ENCODE measurements at regions not wholly inside any gene's neighbourhood (a gene's known extent, or its start where the extent isn't known, plus 50 kb on each side); places are given as distances from the start of the nearest gene placed in this dataset.

GRCh38 chr13:112182251-112182650, 115.3 kb downstream of the SOX1 start:
- Histone ChIP-seq H3K27ac (ENCODE audit: insufficient read depth, low read depth, low read length) (no peak overlapping the region), H3K27me3 (ENCODE audit: control insufficient read depth in 2 of 2, insufficient read depth in 2 of 2, low read length in 2 of 2) (no peaks in the 10 kb centered on the region), H3K4me2 (ENCODE audit: insufficient read depth, low read length) (no peak overlapping the region), H3K4me1 (ENCODE audit: control insufficient read depth, extremely low read depth, insufficient read depth, low read length) (no peaks in the 10 kb centered on the region), H2AFZ (ENCODE audit: low read depth, low read length) (no peak overlapping the region), H3K9me3 (replicated peaks; ENCODE audit: control insufficient read depth, insufficient read depth, low read length) (peaks cover 5% of the 10 kb centered on the region), H3K9me1 (replicated peaks; ENCODE audit: control insufficient read depth, extremely low read depth, insufficient read depth, low read length) (no peaks in the 10 kb centered on the region), H4K20me1 (replicated peaks; ENCODE audit: control insufficient read depth, extremely low read depth, insufficient read depth, low read length) (no peaks in the 10 kb centered on the region), H3K4me3 (replicated peaks in 1 of 3; ENCODE audit: insufficient read depth in 1 of 3, low read depth in 1 of 3, low read length in 3 of 3) (no peak overlapping the region), H3K9ac (replicated peaks; ENCODE audit: extremely low read depth, insufficient read depth, low read length) (no peak overlapping the region), H3K79me2 (ENCODE audit: control insufficient read depth, insufficient read depth, low read length) (no peaks in the 10 kb centered on the region), H3K36me3 (ENCODE audit: control insufficient read depth in 2 of 2, extremely low read depth in 1 of 2, insufficient read depth in 2 of 2, low read length in 2 of 2) (no peaks in the 10 kb centered on the region)
- no peak for TF ChIP-seq MYC (IDR thresholded peaks at IDR 0.05; ENCODE audit: low read depth, low read length)
- no peak for TF ChIP-seq CTCF (IDR thresholded peaks at IDR 0.05; ENCODE audit: extremely low read depth in 1 of 2, insufficient read depth in 1 of 2, low read depth in 1 of 2, low read length in 2 of 2)
- TF ChIP-seq EZH2 (IDR thresholded peaks at IDR 0.05; ENCODE audit: borderline replicate concordance, low read depth, low read length, severe bottlenecking) = no peak
- no peak for TF ChIP-seq POLR2A (IDR thresholded peaks at IDR 0.05; ENCODE audit: low read depth, low read length)
- TF ChIP-seq POLR2AphosphoS5 (IDR thresholded peaks at IDR 0.05; ENCODE audit: insufficient read depth, low read depth, low read length) = no peak
- no peak for TF ChIP-seq FOS (IDR thresholded peaks at IDR 0.05; ENCODE audit: borderline replicate concordance, insufficient read depth, low read length)
- TF ChIP-seq GATA2 (IDR thresholded peaks at IDR 0.05; ENCODE audit: insufficient read depth, insufficient read length, low read depth, low read length) = no peak
- no peak for TF ChIP-seq MAX (IDR thresholded peaks at IDR 0.05; ENCODE audit: insufficient read depth, insufficient read length)
- TF ChIP-seq JUN (IDR thresholded peaks at IDR 0.05; ENCODE audit: borderline replicate concordance, insufficient read depth, insufficient read length, low read depth) = no peak
- dilution Hi-C loops (cut with MboI; ENCODE audit: extremely low pct_ligation_motif_present, low sequenced_read_pairs) (no loop called here), intact Hi-C loops (cut with micrococcal nuclease) (no loop called here)
- DNase-seq (ENCODE audit: low read depth, low spot score) (no peak), FAIRE-seq (no peak)
- CTCF ChIA-PET = no interaction called here
- BruUV-seq (replicated peaks) = no TSS peak
- POLR2A ChIA-PET = no interaction called here
